Activated T-cell treated with anti-CD3 and anti-CD28 coated beads, Interleukin-2, amount 50 U/mL, for 1 hour (primary cell): ENCODE measurements at regions not wholly inside any gene's neighbourhood (a gene's known extent, or its start where the extent isn't known, plus 50 kb on each side); places are given as distances from the start of the nearest gene placed in this dataset.

Experiments
- DNase-seq: peaks from one replicate; pipeline ENCODE4 v3.0.0-alpha.2; 2020

DNA sequence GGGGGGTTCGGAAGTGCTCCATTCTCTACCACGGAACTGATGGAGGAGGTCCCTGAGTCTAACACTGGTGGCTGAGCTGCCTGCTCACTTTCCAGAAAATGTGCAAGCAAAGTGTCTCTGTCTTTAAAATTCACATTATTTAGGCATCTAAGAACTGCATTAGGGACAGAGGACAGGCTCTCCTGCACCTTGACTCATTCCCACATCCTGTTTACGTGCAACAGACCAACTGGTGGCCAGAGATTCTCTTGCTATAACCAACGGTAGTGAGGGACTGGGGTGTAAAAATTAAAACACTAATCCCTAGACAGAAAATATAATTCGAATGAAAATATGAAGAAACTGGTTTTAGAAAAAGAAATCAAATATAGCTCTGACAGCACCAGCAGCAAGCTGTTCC lies 320.9 kb downstream of the IRX2 start:
- no peak for DNase-seq

DNA sequence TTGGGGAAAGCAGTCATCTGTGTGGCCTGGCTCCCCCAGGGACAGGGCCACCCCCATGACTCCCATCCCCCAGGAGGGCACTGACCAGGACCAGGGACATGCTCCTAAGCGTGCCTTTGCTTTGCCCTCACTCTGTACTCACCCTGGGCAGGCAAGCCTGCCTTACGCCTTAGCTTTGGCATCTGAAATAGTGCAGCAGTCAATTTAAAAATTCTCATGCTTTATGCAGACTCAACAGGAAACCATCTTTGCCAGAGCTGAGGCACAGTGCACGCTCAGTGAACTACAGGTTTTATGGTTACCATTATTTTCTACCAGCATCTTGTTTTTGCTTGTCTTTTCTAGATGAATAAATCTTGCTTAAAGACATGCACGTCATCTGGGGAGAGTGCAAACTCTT lies 323.5 kb downstream of the IRX2 start:
- no peak for DNase-seq

DNA sequence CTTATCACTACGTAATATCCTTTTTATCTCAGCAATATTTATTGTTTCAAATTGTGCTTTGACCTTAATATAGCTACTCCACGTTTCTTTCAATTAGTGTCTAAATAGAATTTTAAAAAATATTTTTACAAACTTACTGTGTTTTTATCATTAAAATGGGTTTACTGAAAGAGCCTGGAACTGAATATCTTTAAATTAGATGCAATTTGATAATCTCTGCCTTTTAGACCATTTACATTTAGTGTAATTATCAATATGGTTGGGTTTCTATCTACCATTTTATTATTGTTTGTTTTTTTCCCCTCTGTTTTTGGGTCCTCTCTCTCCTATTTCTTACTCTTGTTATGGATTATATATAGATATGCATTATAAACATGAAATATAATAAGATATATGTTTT lies 327.8 kb downstream of the IRX2 start:
- no peak for DNase-seq

DNA sequence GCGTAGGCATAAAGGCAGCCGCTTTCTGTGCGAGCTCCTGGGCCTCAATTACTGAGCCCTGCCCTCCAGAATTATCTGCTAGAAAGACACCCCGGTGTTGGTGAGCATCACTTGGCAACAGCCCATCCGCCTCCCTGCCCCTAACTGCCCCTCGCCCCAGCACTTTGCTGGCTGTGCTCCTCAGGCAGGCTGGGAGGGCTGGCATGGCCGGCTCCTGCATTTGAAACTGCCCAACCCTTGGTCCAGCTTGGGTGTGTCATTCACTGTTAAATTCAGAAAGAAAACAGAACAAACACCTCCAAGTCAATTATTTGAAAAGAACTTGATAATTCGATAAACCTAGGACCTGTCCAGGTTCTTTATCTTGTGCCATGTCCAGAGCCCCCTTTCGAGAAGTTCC lies 334.2 kb downstream of the IRX2 start:
- DNase-seq: no peak

DNA sequence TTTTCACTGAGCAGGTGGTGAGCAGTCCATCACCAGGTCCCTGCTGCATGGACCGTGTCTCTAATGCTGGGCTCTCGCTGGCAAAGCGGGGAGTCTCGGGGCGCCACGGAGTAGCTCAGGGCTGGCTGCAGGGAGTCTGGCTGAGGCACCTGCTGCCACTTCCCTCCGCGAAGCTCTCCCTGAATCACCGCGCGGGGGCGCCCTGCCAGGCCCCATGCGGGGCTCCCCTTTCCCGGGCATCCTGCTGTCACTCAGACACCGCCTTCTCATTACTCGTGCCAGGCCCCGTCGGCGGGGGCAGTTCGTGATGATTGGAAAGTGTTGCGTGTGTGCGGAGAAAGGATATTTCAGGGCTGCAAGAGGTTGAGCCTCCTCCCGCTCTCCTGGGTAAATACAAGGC lies 335.8 kb downstream of the IRX2 start:
- no peak for DNase-seq

DNA sequence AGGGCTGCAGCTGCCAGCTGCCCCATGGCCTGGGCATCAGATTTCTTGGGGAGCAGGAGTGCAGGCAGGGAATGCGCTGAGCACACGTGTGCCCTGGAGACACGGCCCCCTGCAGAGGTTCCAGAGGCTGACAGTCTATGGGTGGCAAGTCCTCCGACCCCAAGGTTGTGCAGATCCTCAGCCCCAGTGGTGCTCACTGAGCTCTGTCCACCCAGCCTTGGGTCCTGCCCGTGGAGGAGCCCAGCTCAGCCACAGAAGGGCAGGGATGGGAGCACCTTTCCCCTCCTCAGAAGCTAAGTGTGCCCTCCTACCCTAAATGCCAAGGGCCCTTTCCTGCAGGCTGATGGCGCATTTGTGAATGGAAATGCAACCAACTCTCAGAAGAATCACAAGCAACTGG lies 341.0 kb downstream of the IRX2 start:
- no peak for DNase-seq

DNA sequence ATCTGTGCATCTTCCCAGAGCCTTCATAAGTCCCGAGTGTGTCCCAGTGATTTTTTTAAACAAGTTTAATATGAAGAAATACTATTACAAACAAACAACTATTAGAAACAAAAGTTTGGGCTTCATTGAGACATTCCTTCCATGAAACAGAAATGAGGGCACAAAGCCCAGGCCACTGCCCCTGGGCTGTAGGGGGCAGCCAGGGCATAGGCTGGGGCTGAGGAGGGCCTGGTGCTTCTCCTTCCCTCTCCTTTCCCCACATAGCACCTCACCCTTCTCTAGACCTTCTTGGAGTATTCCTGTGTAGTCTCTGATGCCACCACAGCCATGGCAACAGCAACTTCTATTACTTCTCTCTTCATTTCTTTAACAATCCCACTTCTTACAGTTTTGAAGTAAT lies 348.2 kb downstream of the IRX2 start:
- DNase-seq: no peak

DNA sequence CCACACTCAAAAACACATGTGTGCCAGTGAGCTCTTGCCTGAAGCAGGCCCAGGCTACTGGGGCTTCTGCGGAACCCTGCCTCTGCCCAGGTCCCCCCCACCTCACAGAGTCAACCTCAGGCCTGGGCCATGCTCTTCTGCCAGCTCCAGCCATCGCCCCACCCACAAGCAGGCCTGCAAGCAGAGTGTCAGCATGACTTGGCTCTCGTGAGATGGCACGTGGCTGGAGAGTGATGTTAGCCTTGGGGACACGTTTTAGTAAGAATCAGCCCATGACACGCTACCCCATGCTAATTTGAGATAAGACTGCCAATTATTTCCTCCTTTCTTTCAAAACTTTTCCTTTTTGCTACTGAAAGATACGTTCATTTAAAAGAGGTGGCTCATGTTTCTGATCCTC lies 351.7 kb downstream of the IRX2 start:
- DNase-seq: no peak

DNA sequence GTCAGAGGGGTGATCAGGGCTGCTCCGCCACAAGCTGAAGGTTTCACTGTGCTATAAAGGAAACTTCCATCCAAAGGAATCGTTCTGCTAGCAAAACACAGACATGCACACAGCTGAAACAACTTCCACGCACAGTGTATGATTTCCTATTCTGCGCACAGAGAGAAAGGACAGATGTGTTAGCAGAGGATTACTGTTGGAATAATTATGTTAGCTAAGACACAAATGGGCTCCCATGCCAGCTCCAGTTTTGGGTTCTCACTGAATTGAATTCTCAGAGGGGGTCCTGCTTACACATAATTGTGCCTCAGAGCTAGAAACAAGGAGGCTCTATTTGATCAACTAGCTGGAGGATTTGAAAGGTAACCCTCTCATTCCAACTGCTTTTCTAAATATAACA lies 352.4 kb downstream of the IRX2 start:
- no peak for DNase-seq

DNA sequence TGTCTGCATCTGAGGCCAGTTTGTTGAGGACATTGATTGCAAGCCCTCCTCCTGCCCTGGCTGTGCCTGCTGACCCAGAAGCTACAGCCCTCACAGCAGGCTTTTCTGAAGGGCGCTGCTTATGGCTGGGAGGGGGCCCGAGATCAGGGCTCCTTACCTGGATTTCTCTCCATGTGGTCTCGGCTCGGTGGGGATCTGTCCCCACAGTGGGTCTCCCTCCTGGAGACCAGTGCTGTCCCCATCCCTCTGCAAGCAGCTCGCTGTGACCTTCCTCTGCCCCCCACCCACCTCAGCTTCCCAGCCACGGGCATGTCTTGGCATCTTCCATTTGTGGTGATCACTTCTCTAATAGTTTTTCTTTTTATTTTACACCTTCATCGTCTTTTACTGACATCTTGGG lies 357.9 kb downstream of the IRX2 start:
- DNase-seq: no peak

DNA sequence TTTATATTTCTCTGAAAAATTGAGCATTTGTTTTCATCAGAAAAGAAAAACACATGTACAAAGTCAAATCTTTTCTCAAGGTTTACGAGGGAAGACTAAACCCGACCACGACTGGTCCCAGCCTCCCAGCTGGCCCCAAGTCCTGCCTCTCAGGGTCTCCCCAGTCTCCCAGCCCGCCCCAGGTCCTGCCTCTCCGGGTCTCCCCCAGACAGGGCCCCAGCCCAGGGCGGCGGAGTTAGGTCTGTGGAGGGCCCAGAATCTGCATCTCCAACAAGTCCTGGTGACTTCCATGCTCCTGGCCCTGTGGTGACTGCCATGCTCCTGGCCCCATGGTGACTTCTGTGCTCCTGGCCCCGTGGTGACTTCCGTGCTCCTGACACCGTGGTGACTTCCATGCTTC lies 359.9 kb downstream of the IRX2 start:
- DNase-seq: no peak

DNA sequence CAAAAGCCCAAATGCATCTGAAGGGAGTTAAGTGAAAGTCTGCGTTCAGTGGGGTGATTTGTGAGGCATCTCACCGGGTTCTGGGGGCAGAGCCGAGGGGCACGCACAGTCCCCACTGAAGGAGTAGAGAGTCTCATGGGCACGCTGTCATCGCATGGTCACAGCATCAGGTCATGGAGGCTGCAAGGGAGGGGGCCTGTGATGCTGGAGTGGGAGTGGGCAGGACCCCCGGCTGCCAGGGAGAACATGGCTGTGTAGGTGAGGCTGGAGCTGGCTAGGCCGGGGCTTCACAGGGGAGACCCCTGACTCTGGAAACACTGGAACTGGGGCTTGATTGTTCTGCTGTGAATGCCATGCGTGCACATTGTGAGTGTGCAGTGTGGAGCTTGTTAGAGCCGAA lies 360.5 kb downstream of the IRX2 start:
- no peak for DNase-seq

DNA sequence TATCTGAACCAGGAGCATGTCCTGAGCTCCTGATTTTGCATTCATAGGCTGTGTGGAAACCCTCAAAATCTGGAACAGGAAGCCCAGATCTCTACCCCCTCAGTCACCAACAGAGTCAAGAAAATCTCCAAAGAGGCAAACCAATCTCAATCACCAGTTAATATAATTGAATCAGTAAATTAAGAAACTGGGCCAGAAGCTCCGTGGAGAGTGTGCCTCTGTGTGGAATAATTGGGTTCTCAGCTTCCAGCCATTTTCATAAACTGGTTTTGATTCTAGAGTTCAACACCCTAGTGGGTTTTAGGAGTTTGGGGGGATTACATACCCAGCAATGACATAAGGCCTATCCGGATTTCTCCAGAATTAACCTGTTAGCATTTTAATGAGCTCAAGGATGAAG lies 362.9 kb downstream of the IRX2 start:
- no peak for DNase-seq

DNA sequence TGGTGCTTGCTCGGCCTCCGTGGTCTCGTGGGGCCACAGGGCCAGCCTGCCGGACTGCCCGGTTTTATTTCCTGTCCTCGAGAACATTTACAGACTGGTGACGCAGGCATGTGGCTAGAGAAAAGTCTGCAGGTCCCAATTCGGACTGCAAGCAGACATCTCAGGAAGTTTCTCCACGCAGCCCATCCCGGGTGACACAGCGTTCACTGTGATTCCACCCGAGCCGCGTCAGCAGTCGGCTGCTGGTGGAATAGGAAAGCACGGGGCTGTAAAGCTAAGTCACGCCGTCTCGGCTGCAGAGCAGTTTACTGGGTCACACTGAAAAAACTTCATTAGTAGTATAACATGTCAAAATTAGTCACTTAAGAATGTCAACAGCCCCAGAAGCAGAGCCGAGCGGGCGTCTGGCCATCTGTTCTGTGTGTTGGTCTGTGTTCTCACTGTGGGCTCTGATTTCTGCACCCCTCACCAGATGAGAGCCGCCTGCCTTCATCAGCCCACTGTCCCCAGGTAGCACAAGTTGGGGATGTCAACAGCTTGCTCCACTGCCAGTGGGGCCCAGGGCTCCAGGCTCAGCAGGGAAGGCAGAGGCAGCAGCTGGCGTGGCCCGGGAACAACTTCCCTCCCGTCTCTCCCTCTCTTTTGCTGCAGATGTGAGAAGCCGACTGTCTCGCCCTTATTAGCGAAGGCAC lies 363.7 kb downstream of the IRX2 start:
- DNase-seq: no peak

DNA sequence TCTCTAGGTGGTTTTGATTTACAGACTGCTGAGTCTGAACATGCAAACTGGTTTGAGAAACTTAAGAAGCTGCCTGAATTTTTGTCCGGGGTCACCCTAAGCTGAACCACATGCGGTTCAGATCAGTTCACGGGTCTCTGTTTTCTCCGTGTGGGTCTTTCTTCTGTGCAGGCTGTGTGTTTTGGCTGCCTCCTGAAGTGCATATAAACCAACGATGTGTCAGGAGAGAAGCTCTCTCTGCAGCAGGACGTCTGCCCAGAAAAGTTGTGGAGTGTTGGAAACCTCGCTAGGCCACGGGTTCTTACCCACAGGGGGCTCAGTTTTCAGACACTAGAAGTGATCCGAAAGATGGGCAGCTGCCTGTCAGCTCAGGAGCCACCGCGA lies 364.2 kb downstream of the IRX2 start:
- no peak for DNase-seq

DNA sequence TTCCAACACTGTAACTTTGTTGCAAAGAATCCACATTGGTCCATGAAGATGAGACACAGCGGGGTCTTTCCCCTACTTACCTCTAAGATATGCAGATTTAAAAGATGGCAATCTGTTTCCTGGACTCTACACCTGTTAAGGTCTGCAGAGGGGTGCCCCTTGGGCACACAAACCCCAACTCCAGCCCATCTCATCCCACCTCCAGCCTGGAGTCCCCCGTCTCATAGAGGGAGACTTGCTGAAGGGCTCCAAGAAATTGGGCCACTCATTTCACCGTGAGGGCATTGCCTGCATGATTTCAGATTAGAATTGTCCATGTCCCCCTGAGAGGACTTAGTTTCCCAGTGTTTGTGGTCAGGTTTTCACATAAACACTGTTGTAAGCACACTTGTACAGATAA lies 365.7 kb downstream of the IRX2 start:
- no peak for DNase-seq

DNA sequence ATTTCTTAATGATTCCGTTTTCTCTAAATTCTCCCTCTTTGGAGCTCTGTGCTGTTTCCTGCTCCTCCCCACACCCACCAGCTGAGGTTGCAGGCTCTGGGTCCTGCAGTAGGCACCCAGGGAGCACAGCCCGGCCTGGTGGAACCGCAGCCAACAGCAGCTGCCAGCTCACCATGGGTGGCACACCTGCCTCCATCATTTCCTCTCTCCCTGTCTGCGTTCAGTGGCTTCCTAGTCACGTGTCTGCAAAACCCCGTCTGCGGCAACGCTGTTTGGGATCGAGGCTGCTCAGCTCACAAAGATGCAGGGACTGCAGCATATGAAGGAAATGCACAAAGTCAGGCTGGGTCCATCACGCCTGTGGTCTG lies 367.8 kb downstream of the IRX2 start:
- DNase-seq: no peak

DNA sequence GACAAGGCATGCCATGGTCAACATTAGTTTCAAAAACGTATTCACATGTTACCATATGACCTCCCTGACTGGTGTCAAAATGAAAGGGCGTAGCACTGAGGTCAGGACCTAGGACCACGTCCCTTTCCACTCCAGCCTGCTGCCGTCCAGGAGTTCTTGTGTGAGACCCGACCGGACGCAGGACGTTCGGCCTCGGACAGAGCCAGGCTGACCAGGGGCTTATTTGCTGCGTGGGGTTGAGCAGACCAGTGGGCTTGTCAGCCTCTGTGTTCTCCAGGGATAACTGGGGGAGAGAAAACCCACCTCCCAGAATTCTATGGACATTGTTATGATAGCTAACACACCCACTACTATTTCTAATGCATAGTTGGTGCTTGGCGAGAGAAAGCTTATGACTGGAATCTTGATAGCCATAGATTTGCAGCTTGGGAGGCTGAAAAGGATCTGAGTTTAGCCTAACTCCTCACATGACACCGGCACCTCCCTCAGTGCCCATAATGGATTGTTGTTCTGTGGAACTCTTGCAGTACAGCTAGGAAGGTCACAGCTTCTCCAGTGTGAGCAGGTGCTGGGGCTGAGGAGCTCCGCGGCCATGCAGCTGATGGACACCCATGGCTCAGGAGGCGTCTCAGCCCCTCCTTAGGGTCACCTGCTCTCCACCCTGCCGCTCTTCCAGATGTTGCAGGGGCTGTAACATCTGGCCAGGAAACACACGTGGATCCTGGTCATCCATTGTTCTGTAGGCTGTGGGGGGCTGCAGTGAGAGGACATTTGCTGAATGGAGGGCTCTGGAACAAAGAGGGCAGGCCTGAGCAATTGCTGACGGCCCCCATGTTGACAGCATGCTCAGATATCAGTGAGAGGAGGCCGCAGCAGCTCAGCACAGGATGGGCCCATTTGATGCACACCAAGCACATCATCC lies 368.4 kb downstream of the IRX2 start:
- no peak for DNase-seq

DNA sequence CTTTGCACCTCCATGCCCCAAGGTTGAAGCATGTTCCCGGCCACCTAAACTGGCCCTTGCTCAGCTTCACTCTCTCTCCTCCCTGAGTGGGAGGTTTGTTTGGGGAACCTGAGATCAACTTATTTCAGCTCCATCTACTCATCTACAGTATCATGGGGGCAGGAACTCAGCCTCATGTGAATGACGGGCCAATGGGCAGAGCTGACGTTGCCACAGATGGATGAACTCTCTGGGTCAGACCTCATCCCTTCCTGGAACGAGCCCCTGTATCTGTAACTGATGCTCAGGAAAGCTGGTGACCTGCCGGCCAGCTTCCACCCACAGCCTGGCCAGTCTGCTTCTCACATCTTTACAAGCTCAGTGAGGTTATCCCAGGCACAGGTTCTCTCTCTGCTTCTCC lies 369.6 kb downstream of the IRX2 start:
- no peak for DNase-seq

DNA sequence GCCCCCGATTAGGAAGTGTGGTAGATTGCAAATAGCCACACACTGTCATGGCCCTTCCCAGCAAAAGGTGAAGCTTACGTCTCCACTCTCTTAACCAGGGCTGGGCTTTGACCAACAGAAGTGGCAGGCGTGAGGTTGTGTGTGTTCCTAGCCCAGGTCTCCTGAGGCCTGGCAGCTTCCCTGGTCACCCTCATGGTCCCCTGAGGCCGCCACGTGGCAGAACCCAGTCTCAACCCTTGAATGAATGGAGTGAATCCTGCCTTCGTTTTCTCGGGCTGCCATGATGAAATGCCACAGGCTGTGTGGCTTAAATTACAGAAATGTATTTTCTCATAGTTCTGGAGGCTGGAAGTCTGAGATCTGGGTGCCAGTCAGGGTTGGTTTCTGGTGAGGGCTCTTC lies 370.4 kb downstream of the IRX2 start:
- no peak for DNase-seq

DNA sequence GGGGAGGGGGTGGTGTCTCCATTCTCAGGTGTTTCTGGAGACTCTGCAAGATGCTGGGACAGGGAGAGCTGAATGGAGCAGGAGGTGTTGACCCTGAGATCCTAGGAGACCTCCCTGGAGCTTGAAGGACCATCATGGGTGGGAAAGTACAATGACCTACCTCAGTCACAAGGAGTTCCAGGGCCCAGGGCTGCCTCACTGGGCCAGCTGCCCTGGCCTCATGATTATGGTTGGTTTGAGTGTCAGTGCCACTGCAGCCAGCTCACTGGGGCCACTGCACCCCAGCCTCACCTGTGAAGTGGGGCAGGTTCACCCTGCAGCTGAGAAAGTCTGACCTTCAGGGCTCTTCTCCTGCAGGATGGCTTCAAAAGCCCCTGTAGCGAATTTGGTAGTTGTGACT lies 372.5 kb downstream of the IRX2 start:
- no peak for DNase-seq

DNA sequence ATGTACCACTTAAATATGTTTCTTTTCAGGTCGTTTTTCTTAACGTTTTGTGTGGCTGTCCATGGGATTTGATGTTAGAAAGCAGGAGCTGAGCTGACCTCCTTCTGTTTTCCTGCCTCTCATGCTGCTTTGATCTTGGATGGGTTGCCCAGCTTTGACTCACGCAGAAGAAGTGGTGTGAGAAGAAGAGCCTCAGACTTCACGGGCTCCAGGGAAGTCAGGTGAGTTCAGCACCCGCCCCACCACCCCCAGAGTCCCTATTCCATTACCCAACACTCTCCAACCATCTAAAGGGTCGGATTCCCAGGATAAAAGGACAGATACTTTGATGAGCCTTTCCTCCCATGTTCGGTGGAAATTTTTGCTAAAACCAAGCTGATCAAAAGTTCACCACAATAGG lies 373.4 kb downstream of the IRX2 start:
- DNase-seq: no peak

DNA sequence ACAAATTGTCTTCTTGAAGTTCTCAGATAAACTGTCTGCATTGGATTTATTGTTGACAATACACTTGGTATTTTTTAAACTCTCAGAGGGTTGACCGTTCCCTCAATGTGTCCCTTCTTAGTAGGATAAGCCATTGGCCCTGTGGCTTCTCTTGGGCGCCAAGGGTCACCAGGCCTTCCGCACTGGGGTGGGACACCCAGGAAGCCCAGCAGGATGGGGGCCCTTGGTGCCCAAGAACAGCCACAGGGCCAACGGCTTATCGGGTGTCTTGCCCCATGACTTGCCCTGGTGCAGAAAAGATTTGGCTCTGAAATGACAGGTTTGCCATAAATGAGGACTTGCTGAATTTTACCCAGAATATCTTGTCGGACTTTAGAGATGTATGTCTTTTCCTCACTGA lies 375.0 kb downstream of the IRX2 start:
- DNase-seq: no peak

DNA sequence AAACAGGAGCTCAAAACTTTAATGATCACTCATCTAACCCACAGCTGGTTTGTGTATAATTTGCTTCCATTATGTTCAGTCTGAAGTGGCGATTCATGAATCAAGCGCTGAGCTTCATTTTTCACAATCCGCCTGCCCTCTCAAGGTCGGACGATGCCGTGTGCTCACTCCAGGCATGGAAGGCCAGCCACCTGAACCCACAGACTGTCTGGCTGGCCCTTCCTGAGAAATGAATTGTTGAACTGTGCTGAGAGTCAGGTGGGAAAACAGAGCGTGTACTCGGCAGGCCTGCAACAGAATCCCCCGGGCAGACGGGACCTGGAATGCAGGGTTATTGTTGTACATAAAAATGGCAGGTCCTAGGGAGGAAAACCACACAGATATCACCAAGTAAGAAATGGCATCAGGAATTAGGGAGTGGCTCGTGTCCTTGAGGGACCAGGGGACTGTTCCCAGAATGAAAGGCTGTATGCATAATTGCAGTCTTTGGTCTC lies 375.7 kb downstream of the IRX2 start:
- DNase-seq: no peak

DNA sequence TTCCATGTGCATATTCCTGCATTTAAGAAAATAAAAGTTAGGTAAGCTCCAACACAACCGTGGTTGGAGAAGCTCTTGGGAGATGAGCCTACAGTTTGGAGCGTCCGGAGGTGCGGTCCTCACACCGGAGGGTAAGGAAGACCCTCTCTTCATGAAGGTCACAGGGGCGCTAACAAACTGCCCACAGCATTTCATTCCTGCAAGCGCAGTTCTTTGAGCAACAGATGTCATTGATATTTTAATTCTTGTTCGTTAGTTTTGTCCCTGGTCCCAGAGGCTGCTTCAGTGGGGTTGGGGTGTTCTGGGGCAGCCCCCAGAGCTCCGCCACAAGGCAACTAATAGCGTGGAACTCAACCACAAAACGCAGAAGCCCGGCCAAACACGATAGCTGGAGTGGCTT lies 376.2 kb downstream of the IRX2 start:
- DNase-seq: no peak
